GM18907 (cell line): ENCODE measurements at regions not wholly inside any gene's neighbourhood (a gene's known extent, or its start where the extent isn't known, plus 50 kb on each side); places are given as distances from the start of the nearest gene placed in this dataset.

ENCODE experiments used
- ATAC-seq: cut with Tn5 transposase; IDR thresholded peaks from one replicate; pipeline ENCODE4 v1.9.1; 2021; ENCODE audit warnings: mild to moderate bottlenecking, moderate library complexity; ENCODE audit not compliant: unreplicated experiment

DNA sequence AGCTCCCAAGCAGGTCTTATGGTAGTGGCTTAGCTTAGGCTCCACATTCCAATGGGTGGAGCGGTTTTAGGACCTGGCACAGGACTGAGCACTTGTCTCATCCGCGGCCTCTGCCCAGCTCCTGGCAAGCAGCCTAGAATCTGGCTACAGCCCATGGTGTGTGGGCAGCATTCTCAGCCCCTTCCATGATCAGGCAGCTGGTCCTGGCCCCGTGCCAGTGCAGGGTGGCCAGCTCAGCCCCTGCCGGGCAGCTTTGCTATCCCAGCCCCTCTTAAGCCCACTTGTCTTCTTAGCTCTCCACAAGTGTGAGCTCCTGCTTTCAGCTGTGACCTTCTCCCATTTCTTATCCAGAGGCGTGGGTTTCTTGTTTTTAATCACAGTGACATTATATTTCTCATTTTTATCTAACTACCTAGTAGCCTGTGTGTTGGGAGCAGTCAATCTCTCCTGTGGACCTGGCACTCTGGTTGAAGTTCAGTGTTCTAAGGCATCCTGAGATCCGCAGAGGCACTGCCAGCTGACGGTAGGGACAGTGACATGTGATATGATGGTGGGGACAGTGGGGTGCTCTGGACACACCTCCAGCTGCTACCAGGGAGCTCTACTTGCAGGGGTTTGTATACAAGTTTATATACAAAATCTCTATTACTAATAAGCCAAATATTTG, 84.5 kb upstream of the PRNP start:
- no peak for ATAC-seq

DNA sequence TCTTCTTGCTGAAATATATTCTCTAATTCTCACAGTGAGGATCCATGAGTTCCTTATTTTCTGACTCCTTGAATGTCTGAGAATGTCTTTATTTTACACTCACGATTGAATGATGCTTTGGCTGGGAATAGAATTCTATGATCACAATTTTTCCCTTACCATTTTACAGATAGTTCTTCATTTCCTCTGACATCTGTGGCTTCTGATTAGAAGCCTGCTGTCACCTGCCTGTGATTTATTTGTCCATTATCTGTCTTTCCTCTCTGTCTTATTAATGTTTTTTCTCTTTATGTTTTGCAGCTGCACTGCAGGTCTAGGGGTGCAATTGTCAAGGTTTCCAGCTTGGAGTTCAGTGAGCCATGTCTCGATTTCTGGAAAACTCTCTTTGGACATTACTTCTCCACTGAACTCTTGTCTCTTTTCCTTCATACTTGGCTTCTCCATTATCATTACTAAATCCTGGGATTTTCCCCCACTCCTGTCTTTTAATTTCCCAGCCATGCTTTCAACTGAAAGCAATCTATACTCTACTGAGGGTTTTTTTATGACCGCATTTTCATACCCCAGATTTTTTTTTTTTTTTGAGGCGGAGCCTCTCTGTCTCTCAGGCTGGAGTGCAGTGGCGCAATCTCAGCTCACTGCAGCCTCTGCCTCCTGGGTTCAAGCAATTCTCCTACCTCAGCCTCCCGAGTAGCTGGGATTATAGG, 85.8 kb upstream of the PRNP start:
- ATAC-seq = no peak

DNA sequence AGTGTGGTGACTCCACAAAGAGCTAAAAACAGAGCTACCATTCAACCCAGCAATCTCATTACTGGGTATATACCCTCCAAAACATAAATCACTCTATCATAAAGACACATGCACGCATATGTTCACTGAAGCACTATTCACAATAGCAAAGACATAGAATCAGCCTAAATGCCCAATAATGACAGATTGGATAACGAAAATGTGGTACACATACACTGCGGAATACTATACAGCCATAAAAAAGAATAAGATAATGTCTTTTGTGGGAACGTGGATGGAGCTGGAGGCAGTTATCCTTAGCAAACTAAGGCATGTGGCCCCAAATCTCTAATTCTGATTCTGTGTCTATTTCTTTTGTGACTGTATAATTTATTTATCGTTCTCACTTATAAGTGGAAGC, 89.0 kb upstream of the PRNP start:
- ATAC-seq = no peak

DNA sequence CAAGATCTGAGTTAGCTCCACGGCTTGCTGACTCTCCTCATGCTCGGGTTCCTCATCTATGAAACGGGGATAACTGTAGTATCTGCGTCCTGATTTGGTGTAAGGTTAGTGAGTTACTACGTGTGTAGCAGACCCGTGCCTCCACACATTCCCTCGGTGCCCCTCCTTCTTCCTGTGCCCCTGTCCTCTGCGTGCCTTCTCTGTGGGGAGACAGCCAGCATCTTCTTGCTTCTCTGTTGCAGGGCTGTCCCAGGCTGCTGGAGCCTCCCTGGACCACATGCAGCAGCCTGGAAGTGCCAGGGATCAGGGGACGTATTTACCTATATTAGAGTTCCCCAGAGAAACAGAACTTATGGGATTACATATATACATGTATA, 93.1 kb upstream of the PRNP start:
- ATAC-seq = no peak

DNA sequence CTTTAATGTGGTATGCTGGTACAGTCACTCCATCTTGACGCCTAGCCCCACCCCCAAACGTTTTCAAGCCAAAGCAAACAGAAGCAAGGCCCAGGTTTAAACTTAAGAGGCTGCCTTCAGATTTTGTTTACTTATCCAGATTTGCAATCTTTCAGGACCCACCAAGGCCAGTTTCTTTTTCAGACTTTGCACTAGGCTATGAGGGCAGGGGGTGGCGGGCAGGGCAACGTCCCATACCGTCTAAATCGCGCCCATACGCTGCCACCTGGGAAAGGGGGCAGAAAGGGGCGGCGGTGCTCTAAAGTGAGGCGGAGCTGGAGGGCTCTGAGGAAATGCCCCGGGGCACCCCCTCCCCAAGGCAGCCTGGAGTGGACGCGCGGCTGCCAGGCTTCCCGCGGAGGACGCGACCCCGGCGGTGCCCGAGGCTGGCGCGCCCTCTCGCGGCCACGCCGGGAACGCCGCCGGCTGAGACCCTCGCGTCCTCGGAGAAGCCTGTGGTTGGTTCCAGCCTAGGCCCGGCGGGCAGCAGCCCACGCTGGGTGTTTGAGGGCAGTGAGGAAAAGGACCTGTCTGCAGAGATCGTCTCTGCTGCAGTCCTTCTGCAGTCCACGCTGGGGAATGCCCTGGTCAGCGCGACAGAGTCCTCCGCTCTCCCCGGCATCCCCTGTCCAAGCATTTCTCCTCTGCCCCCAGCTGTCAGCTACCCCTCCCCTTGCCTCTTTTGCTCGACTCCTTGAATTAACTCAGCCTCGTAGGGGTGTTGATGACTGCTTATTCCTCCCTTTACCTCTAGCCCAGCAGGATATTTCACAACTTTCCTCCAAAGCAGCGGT, 93.7 kb upstream of the PRNP start:
- no peak for ATAC-seq

DNA sequence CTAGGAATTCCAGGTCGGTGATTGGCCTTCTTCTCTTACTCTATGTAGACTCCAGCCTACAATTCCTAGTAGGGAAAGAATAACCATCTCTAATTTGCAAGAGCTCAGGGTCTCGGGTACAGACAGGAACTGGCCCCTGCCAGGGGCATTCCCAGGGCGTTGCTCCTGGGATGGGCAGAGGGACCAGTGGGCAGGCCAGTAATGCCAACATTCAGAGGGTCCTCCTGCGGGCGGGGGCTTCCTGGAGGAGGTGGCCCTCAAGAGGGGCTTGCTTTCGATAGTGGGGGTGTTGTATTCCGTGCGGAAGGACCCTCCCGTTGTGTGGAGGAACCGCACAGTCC, 94.3 kb upstream of the PRNP start:
- no peak for ATAC-seq

DNA sequence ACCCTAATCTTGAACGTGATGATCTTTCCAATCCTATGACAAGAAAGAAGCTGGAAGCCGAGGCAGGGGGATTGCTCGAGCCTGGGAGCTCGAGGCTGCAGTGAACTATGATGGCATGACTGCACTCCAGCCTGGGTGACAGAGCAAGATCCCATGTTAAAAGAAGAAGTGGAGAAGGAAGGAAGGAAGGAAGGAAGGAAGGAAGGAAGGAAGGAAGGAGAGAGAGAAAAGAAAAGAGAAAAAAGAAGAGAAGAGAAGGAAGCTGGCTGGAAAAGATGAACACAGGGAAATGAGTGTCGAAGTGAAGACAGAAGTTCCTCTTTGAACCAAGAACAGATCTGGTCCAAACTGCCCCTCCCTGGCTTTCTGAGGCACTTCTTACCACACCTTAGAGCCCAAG, 100.5 kb upstream of the PRNP start:
- ATAC-seq = no peak

DNA sequence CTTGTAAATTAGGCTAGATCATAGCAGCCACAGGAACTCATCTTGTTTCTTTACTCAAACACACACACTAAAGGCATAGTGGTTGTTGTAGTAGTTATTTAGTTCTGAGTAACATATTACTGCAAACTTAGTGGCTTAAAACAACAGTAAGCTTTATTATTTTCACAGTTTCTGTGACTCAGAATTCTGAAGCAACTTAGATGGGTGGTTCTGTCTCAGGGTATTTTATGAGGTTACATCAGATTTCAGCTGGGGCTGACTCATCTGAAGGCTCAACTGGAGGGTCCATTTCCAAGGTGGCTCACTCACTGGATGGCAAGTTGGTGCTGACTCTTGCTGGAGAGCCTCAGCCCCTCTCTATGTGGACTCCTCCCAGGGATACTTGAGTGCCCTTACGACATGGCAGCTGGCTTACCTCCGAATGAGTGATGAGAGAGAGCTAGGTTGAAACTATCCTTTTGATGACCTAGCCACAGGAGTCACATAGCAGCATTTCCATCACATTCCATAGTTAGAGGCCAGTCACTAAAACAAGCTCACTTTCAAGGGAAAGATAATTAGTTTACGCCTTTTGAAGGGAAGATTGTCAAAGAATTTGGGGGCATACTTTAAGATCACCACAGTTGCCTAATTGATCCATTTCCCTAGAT, 101.0 kb upstream of the PRNP start:
- no peak for ATAC-seq

DNA sequence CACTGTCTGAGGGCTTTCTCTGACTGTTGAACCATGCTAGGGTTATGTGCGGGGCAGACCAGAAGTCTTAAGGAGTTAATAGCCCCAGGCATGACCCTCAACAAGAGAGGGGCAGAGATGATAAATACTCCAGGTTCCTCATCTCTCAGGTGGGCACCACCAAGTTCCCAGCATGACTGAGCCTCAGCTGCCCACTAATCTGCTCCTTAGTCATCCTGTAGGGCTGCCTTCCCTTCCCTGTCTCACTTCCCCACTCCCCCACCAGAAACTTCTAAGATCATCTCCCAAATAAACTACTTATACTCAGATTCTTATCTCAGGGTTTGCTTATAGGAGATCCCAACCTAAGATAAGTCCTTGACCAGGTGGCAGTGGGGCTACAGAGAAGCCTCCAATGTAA, 101.7 kb upstream of the PRNP start:
- ATAC-seq = no peak

DNA sequence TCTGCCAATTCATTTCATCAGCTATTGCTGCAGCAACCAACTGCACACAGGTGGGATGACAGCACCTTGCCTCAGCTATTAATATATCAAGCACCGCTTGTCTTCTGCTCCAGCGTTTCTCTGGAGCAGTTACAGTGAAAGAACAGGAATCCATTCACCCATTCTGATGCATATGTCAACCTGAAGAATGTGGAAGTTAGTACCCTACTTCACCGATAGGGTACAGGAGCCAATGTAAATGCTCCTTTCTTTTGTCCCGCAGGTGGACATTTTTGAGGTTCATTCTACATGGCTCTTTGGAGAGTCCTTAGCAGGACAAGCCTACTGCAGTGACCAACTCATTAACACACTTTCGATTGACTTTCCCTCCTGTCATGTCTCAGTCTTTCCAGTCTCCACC, 104.4 kb upstream of the PRNP start:
- ATAC-seq = no peak

DNA sequence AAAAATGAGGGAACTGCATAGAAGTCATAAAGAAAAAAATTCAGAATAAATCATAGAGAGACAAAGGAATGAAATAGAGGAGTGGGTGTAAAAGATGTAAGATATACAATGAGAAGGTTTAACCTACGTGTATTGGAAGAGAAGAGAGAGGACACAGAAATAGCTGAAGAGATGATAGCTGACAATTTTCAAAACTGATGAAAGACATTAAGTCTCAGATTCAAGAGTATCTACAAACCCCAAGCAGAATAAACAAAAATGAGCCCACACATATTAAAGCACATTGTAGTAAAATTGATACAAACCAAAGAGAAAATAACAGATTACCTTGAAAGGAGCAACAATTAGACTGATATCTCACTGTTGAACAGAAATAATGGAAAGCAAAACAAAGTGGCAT, 107.9 kb upstream of the PRNP start:
- ATAC-seq = no peak

DNA sequence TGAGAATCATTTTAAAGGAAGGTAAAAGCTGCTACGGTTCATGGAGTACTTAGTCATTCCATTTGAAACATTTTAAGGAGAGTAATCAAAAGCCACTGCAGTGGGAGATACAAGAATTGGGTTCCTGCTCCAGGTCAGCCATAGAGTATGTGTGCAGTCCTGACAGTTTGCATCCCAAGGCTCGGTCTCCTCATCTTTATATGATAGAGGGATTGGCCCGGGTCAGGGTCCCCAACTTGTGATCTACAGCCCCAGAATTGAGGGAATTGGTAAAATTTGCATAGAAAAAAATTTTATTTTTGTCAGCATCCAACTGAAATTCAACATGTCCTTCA, 111.9 kb upstream of the PRNP start:
- no peak for ATAC-seq

DNA sequence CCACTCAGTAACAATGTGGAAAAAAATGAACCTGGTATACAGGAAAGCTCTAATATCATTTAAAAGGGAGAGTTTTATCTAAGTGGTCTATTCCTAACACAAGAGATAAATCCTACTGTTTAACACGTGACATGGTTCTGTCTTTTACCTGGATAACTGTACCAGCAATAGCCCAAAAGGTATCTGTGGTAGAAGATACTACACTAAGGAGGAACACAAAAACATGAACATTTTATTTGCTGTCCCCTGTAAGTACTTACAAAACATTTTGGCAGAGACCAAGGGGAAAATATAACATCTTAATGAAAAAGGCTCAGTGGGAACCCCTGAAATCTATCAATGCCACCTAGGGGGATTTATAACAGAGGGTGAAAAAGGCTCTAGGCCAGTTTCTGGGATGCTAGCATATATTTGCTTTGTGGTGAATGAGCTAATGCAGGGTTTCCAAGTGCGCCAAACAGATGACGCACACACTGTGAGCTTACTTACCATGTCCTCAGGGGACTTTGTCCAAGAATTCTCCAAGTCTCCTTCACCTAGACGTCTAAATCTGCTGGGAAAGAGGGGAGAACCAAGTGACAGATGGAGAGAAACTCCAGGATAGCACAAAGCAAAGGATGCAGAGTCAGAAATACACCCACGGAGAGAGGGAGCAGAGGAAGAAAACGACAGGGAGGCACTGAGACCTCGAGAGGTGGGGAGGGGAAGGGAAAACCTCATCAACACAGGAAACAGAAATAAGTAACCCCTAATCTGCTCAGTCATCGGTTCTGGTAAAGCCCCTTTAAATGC, 112.5 kb upstream of the PRNP start:
- ATAC-seq = no peak

DNA sequence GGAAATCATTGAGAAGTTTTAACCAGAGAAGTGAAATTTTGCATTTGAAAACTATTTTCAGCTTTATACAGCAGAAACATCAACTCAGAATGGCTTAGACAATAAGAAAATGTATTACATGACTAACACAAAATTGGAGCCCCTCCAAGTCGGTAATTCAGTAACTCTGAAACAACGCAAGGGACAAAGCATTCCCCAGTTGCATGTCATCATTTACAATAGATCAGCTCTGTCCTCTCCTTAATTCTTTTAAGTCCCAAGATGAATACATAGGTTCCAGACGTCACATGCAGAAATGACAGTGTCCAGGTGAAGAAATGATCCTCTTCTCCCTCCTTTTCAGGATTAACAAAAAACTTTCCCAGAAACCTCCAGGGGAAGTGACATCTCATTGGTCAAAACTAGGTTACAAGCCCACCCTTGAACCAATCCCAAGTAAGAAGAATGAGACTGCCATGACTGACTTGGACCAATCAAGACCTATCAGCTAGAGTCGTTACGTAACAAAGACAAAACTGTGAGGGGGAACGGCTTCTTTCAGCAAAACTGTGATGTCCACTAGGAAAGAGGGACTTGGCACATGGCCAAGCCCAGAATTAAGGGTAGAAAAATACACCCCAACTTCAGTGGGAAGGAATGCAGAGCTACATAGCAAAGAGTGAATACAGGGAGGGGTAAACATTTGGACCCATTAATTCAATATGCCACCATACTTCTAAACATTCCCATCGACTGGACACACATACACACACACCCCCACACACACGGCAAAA, 114.3 kb upstream of the PRNP start:
- ATAC-seq = no peak

DNA sequence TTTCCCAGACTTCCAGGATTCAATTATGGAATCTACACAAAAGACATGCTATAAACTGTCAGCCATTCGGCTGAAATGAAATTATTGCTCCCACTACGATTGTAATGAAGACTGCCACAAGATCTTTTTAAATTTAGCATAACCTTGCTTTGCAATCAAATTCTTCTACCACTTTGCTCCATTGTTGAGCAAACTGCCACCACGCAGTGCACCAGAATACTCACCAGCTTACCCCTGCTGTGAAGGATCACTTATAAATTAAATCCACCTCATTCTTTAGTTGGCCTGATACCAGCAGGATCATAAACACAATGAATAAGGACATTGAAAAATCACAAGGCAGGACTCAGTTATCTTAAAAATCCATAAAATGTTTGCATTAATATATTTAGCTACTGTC, 116.4 kb upstream of the PRNP start:
- ATAC-seq = no peak

DNA sequence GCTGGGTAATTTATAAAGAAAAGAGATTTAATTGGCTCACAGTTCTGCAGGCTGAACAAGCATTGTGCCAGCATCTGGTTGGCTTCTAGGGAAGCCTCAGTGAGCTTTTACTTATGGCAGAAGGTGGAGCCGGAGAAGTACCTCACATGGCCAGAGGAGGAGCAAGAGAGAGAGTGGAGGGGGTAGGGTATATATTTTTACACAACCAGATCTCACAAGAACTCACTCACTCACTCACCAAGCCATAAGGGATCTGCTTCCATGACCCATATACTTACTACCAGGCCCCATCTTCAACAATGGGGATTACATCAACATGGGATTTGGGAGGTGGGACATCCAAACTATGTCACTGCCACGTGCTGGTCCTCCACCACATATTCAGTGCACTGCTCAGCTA, 117.2 kb upstream of the PRNP start:
- no peak for ATAC-seq

DNA sequence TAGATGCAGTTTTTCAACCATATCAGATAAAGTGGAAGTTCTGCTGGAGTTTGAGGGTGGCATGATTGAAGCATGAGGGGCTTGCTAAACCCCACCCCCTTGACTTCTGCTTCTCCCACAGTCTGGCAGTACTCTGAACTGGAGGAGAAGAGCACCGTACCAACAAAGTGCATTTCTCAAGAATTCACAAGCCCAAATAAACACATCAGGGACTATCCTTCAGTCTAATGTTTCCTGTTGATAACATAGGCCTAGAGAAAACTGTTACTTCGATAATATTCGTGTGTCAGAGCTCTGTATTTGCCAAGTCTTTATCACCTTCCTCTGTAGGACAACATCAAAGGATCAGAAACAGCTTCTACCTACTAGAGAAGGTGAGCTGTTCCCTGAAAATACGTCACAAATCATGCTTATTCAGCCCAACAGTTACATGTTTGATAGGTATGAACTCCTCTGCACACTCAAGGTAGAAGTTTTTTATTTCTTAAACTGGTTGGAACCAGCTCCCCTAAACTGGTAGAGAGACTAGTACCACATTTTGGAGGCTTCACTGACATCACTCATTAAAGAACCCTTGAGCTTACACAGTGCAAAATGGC, 117.8 kb upstream of the PRNP start:
- no peak for ATAC-seq

DNA sequence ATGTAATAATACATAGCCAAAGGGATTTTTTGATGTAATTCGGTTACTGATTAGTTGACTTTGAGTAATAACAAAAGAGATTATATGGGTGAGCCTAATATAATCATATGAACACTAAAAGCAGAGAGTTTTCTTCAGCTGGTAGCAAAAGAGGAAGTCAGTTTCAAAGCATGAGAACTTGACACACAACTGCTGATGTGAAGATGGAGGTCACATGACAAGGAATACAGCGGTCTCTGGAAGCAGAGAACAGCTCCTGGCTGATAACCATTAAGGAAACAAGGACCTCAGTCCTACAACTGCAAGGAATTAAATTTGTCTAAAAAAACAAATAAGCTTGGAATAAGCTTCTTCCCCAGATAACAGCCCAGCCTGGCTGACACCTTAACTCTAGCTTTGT, 119.1 kb upstream of the PRNP start:
- ATAC-seq = no peak

DNA sequence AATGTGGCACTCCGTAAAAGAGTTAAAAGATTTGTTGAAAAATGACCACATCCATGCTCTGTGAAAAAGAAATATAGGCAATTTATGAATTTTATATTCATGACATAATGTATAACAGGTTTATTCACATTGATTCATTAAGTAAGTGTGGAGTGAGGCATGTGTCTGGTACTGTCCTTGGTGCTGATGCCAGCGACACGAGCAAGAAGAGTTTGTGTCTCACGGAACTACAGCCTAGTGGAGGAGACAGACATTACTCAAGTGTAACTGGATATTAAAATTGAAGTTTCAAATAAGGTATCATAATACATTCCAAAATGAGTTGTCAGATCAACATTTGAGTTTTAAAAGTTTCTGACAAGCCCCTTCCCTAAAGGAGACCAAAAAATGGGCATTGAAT, 122.7 kb upstream of the PRNP start:
- ATAC-seq = no peak

DNA sequence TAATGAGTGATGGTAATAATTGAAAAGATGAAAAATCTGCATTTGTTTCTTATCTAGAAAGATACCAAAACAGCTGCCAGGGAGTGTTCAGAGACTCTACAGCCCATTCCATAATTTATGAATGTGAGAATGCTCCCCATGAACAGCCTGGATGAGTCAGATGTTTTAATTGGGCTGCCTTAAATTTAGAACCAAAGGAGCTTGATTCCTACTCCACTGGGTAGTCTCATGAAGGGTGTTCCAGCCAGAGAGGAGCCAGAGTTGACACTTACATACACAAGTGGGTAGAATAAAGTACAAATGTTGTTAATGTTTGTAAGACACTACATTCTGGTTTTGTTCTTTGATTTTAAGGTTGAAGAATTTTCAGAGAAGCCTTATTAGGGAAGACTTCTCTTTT, 123.2 kb upstream of the PRNP start:
- no peak for ATAC-seq
